GM12878 (cell line): ENCODE measurements at regions not wholly inside any gene's neighbourhood (a gene's known extent, or its start where the extent isn't known, plus 50 kb on each side); places are given as distances from the start of the nearest gene placed in this dataset.

Experiments used
- ATAC-seq: fragments of 200-7000 bp; cut with Tn5 transposase; 3 replicates; pipeline ENCODE4 v1.9.1; 2020; ENCODE audit warnings: mild to moderate bottlenecking, moderate library complexity
- BruUV-seq: library from RNA; stranded (reverse); fragments of 400-500 nt; replicated peaks from 2 replicates; lab custom pipeline; 2021; lab: Mats Ljungman, UMichigan
- CTCF ChIA-PET: fragments of 300-600 bp; sonication (Branson Sonifier 250); formaldehyde crosslinking; extraction: SDS; loops from one replicate; lab custom pipeline; 2021; ENCODE audit warnings: inconsistent platforms; lab: Yijun Ruan, JAX
- POLR2A ChIA-PET: fragments of 350-600 bp; formaldehyde crosslinking; extraction: SDS; loops from one replicate; lab custom pipeline; 2021; ENCODE audit warnings: inconsistent platforms; lab: Charles Lee
- RAD21 ChIA-PET: fragments of 300-600 bp; sonication (Branson Sonifier 250); formaldehyde crosslinking; loops from one replicate; lab custom pipeline; 2023; ENCODE audit warnings: antibody characterized with exemption; ENCODE audit not compliant: unreplicated experiment; lab: Charles Lee
- SMC1A ChIA-PET: fragments of 300-600 bp; sonication (Branson Sonifier 250); formaldehyde crosslinking; loops from one replicate; lab custom pipeline; 2023; ENCODE audit not compliant: unreplicated experiment, uncharacterized antibody; lab: Charles Lee
- DNase-seq: peaks from one replicate; pipeline ENCODE4 v3.0.0-alpha.2; 2011; ENCODE audit warnings: low read depth, low spot score
- FAIRE-seq: peaks from 3 replicates; lab custom pipeline; 2011; peaks lifted over from hg19 to GRCh38; lab: Jason Lieb, UNC
- H2AFZ ChIP-seq: 2 replicates; pipeline ENCODE4 v1.6.0; 2011; ENCODE audit warnings: low read depth, low read length, control low read depth; ENCODE audit not compliant: control insufficient read depth
- H3K27ac ChIP-seq: 2 replicates; pipeline ENCODE4 v1.5.1; 2011; ENCODE audit warnings: control low read depth; ENCODE audit not compliant: control insufficient read depth, insufficient read depth
- H3K27me3 ChIP-seq, 2 experiments: replicated peaks in 1 of 2; 2 replicates each; pipeline versions ENCODE4 v1.6.0 to v1.6.1; 2011; ENCODE audit warnings: low read length in 1 of 2; ENCODE audit not compliant: control insufficient read depth in 2 of 2, insufficient read depth in 2 of 2
- H3K36me3 ChIP-seq, 2 experiments: 2 replicates each; pipeline ENCODE4 v1.5.1; 2011; ENCODE audit warnings: low read length in 1 of 2; ENCODE audit not compliant: control insufficient read depth in 2 of 2, insufficient read depth in 2 of 2
- H3K4me1 ChIP-seq: 2 replicates; pipeline ENCODE4 v1.6.1; 2011; ENCODE audit warnings: mild to moderate bottlenecking, low read length, moderate library complexity, mixed read lengths; ENCODE audit not compliant: control insufficient read depth, insufficient read depth
- H3K4me2 ChIP-seq: 2 replicates; pipeline ENCODE4 v1.6.0; 2011; ENCODE audit warnings: control low read depth; ENCODE audit not compliant: control insufficient read depth, insufficient read depth
- H3K4me3 ChIP-seq: fragments of 200-600 bp; sonication (generic); 2 replicates; pipeline ENCODE4 v1.5.1; 2016
- H3K79me2 ChIP-seq: 2 replicates; pipeline ENCODE4 v1.6.0; 2011; ENCODE audit warnings: low read length; ENCODE audit not compliant: control insufficient read depth, insufficient read depth
- H3K9ac ChIP-seq: 2 replicates; pipeline ENCODE4 v1.8.0; 2011; ENCODE audit warnings: low read length, control low read depth, mixed read lengths; ENCODE audit not compliant: control insufficient read depth, insufficient read depth
- H3K9me3 ChIP-seq: replicated peaks from 3 replicates; pipeline ENCODE4 v1.5.1; 2011; ENCODE audit warnings: mild to moderate bottlenecking, low read length; ENCODE audit not compliant: control insufficient read depth, insufficient read depth
- H4K20me1 ChIP-seq: 2 replicates; pipeline ENCODE4 v1.6.0; 2011; ENCODE audit not compliant: control insufficient read depth, insufficient read depth
- CREM ChIP-seq: IDR thresholded peaks from 2 replicates; pipeline ENCODE4 v1.6.1; 2014; ENCODE audit warnings: antibody characterized with exemption, low read depth
- FOXM1 ChIP-seq: IDR thresholded peaks from 2 replicates; pipeline ENCODE4 v1.6.1; 2012; ENCODE audit warnings: low read depth, mild to moderate bottlenecking, inconsistent platforms, low read length, moderate library complexity
- HDAC6 ChIP-seq: fragments of 200-600 bp; sonication (generic); IDR thresholded peaks from one replicate; pipeline ENCODE4 v1.8.0; 2017; ENCODE audit warnings: antibody characterized with exemption; ENCODE audit not compliant: unreplicated experiment
- MTA2 ChIP-seq: fragments of 450-650 bp; IDR thresholded peaks from 2 replicates; pipeline ENCODE4 v1.6.1; 2016; ENCODE audit warnings: low read depth, mild to moderate bottlenecking, moderate library complexity
- NR2C1 ChIP-seq: fragments of 450-650 bp; IDR thresholded peaks from 2 replicates; pipeline ENCODE4 v1.6.1; 2017; ENCODE audit warnings: antibody characterized with exemption, mild to moderate bottlenecking, moderate library complexity
- RAD21 ChIP-seq: IDR thresholded peaks from 2 replicates; pipeline ENCODE4 v1.6.1; 2011; ENCODE audit warnings: mild to moderate bottlenecking, low read depth, low read length, moderate library complexity; ENCODE audit not compliant: insufficient read depth
- WGBS: methylation state at CpG from one replicate; pipeline ENCODE4 v1.1.6; 2016; ENCODE audit warnings: low lambda C conversion rate; ENCODE audit not compliant: insufficient replicate concordance, insufficient coverage; ENCODE audit errors: missing lambda C conversion rate; 5-methylcytosine and 5-hydroxymethylcytosine counted together
- in situ Hi-C: fragments of 300-500 bp; cut with MboI; formaldehyde crosslinking; loops from 9 replicates; pipeline ENCODE4 v1.14.3; 2018; ENCODE audit warnings: mixed read lengths
- intact Hi-C: fragments of 100-400 bp; cut with micrococcal nuclease; formaldehyde crosslinking; loops from one replicate; pipeline ENCODE4 v1.14.2; 2022; ENCODE audit not compliant: unreplicated experiment
- TF ChIP-seq, protein P1 (sequence below): fragments of 450-650 bp; IDR thresholded peaks from 2 replicates; pipeline ENCODE4 v1.6.1; 2017; ENCODE audit warnings: low read depth, mild to moderate bottlenecking, moderate library complexity
- TF ChIP-seq, protein P2 (sequence below): fragments of 450-650 bp; IDR thresholded peaks from 2 replicates; pipeline ENCODE4 v1.6.1; 2017; ENCODE audit warnings: mild to moderate bottlenecking
- TF ChIP-seq, protein P3 (sequence below): IDR thresholded peaks from 2 replicates; pipeline ENCODE4 v1.6.1; 2011; ENCODE audit warnings: borderline replicate concordance, low read depth, mild to moderate bottlenecking, moderate library complexity, mixed read lengths, low read length; ENCODE audit not compliant: insufficient read depth; ENCODE audit errors: extremely low read length
- TF ChIP-seq, protein P4 (sequence below): fragments of 450-650 bp; formaldehyde crosslinking; IDR thresholded peaks from 2 replicates; pipeline ENCODE4 v1.5.0; 2022; ENCODE audit warnings: mild to moderate bottlenecking, missing genetic modification characterization

DNA sequence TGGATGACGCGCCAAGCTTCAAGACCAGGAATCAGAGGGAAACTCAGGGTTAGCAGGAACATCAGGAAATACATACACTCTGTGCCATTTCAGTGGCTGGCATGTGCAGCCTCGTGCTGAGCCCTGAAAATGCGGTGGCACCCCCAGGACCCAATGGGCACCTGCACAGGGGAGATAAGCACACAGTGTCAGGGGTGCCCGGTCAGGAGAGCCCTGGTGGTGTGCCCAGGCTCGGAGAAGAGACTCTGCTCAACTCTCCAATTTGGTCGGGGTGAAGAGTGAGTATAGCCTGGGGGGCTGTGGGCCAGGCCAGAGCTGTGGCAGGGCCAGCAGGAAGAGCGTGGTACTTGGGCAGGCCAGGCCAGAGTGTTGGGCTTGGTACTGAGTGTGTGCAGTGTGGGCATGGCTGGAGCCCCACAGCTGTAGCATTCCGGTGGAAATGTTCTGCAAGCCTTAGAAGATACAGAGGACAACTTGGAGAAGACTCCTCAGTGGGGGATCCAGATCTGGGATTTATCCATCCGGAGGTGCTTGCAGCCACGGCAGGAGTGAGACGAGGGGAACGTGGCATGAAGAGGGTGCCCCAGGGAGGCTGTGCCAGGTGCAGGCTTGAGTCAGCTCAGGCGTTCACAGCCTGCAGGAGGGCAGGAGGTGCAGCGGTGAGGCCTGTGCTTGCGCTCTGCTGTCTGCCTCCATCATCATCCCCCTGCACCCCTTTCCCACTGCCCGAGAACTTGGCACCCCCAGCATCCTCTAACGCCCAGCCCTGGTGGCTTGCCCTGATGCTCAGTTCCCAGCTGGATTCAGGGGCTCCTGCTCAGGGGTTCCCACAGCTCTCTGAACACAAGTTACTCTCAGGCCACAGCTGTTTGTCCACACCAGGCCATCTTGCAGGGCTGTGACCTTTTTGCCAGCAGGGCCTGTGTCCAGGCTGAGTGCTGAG is 451.7 kb upstream of the HS6ST1 start:
- Histone ChIP-seq H3K79me2 (no peaks in the 10 kb centered on the region), H3K9ac (no peak overlapping the region), H3K27ac (no peak overlapping the region), H3K4me3 (no peak overlapping the region), H3K9me3 (no peaks in the 10 kb centered on the region), H2AFZ (no peak overlapping the region), H3K4me1 (no peaks in the 10 kb centered on the region), H3K27me3 (no peaks in the 10 kb centered on the region)
- BruUV-seq, result no TSS peak
- ChIA-PET CTCF (no interaction called here), POLR2A (no interaction called here), SMC1A (no interaction called here)
- FAIRE-seq, result no peak
- WGBS, result 38% methylated on average over 18 of the region's 18 CpGs
- ATAC-seq, result no peak
- in situ Hi-C loops, result no loop called here
- TF ChIP-seq RAD21 (no peak), CREM (no peak), NR2C1 (no peak), HDAC6 (no peak), MTA2 (no peak), FOXM1 (no peak)
- TF ChIP-seq, protein P1, sequence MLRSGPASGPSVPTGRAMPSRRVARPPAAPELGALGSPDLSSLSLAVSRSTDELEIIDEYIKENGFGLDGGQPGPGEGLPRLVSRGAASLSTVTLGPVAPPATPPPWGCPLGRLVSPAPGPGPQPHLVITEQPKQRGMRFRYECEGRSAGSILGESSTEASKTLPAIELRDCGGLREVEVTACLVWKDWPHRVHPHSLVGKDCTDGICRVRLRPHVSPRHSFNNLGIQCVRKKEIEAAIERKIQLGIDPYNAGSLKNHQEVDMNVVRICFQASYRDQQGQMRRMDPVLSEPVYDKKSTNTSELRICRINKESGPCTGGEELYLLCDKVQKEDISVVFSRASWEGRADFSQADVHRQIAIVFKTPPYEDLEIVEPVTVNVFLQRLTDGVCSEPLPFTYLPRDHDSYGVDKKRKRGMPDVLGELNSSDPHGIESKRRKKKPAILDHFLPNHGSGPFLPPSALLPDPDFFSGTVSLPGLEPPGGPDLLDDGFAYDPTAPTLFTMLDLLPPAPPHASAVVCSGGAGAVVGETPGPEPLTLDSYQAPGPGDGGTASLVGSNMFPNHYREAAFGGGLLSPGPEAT, result no peak
- TF ChIP-seq, protein P2, sequence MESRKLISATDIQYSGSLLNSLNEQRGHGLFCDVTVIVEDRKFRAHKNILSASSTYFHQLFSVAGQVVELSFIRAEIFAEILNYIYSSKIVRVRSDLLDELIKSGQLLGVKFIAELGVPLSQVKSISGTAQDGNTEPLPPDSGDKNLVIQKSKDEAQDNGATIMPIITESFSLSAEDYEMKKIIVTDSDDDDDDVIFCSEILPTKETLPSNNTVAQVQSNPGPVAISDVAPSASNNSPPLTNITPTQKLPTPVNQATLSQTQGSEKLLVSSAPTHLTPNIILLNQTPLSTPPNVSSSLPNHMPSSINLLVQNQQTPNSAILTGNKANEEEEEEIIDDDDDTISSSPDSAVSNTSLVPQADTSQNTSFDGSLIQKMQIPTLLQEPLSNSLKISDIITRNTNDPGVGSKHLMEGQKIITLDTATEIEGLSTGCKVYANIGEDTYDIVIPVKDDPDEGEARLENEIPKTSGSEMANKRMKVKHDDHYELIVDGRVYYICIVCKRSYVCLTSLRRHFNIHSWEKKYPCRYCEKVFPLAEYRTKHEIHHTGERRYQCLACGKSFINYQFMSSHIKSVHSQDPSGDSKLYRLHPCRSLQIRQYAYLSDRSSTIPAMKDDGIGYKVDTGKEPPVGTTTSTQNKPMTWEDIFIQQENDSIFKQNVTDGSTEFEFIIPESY, result no peak
- TF ChIP-seq, protein P3, sequence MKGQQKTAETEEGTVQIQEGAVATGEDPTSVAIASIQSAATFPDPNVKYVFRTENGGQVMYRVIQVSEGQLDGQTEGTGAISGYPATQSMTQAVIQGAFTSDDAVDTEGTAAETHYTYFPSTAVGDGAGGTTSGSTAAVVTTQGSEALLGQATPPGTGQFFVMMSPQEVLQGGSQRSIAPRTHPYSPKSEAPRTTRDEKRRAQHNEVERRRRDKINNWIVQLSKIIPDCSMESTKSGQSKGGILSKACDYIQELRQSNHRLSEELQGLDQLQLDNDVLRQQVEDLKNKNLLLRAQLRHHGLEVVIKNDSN, result no peak
- TF ChIP-seq, protein P4, sequence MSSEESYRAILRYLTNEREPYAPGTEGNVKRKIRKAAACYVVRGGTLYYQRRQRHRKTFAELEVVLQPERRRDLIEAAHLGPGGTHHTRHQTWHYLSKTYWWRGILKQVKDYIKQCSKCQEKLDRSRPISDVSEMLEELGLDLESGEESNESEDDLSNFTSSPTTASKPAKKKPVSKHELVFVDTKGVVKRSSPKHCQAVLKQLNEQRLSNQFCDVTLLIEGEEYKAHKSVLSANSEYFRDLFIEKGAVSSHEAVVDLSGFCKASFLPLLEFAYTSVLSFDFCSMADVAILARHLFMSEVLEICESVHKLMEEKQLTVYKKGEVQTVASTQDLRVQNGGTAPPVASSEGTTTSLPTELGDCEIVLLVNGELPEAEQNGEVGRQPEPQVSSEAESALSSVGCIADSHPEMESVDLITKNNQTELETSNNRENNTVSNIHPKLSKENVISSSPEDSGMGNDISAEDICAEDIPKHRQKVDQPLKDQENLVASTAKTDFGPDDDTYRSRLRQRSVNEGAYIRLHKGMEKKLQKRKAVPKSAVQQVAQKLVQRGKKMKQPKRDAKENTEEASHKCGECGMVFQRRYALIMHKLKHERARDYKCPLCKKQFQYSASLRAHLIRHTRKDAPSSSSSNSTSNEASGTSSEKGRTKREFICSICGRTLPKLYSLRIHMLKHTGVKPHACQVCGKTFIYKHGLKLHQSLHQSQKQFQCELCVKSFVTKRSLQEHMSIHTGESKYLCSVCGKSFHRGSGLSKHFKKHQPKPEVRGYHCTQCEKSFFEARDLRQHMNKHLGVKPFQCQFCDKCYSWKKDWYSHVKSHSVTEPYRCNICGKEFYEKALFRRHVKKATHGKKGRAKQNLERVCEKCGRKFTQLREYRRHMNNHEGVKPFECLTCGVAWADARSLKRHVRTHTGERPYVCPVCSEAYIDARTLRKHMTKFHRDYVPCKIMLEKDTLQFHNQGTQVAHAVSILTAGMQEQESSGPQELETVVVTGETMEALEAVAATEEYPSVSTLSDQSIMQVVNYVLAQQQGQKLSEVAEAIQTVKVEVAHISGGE (CRISPR knock-in tag), result no peak
- TF ChIP-seq, all 136 proteins: peak for 0
- intact Hi-C loops, result no loop called here
- Histone ChIP-seq H3K4me2 (no peak overlapping the region), H3K36me3 (no peaks in the 10 kb centered on the region), H4K20me1 (no peaks in the 10 kb centered on the region)
- RAD21 ChIA-PET, result no interaction called here
- no peak for DNase-seq
